Ovary (tissue), 3 donors: ENCODE measurements at regions not wholly inside any gene's neighbourhood (a gene's known extent, or its start where the extent isn't known, plus 50 kb on each side); places are given as distances from the start of the nearest gene placed in this dataset.

ENCODE experiments used
- POLR2A ChIP-seq: fragments of 450-650 bp; IDR thresholded peaks from one replicate; pipeline ENCODE4 v1.6.1; 2017; ENCODE audit warnings: antibody characterized with exemption, mild to moderate bottlenecking, moderate library complexity
- TF ChIP-seq, protein P1 (sequence below), 3 donors: fragments of 450-650 bp in 2 of 3; fragments of 200-600 bp in 1 of 3; IDR thresholded peaks; one replicate each; pipeline versions ENCODE4 v1.5.1 to v1.8.0; 2016 to 2022; ENCODE audit warnings: antibody characterized with exemption in 3 of 3, mild to moderate bottlenecking in 1 of 3
- donor health status: DM: no; HTN: no; CAD: no.

DNA sequence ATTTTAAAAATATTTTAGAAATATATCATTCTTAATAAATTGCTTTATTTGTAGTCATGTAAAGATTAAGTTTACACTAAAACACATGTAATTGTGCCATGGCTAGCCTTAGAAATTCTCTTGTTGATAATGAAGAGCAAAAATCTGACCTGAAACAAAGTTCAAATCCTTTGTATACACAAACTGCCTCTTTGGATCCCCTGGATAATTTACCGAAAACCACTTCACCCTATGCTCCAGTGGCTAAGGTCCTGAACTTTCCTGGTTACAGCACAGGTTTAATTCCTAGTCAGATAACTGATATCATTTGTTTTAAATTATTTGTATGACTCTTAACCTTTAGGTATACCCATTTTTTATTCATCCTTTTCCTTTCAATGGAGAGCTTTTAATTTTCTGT, 1093.2 kb upstream of the ADGRL4 start:
- no peak for TF ChIP-seq POLR2A
- TF ChIP-seq, protein P1, sequence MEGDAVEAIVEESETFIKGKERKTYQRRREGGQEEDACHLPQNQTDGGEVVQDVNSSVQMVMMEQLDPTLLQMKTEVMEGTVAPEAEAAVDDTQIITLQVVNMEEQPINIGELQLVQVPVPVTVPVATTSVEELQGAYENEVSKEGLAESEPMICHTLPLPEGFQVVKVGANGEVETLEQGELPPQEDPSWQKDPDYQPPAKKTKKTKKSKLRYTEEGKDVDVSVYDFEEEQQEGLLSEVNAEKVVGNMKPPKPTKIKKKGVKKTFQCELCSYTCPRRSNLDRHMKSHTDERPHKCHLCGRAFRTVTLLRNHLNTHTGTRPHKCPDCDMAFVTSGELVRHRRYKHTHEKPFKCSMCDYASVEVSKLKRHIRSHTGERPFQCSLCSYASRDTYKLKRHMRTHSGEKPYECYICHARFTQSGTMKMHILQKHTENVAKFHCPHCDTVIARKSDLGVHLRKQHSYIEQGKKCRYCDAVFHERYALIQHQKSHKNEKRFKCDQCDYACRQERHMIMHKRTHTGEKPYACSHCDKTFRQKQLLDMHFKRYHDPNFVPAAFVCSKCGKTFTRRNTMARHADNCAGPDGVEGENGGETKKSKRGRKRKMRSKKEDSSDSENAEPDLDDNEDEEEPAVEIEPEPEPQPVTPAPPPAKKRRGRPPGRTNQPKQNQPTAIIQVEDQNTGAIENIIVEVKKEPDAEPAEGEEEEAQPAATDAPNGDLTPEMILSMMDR (IDR thresholded peaks at IDR 0.05), result no peak
